UCSD-AML1 (cell line): ENCODE measurements at regions not wholly inside any gene's neighbourhood (a gene's known extent, or its start where the extent isn't known, plus 50 kb on each side); places are given as distances from the start of the nearest gene placed in this dataset.

Experiments used
- DNase-seq: peaks from one replicate; lab custom pipeline; 2025; ENCODE audit not compliant: unreplicated experiment; lab: John Stamatoyannopoulos, UW

DNA sequence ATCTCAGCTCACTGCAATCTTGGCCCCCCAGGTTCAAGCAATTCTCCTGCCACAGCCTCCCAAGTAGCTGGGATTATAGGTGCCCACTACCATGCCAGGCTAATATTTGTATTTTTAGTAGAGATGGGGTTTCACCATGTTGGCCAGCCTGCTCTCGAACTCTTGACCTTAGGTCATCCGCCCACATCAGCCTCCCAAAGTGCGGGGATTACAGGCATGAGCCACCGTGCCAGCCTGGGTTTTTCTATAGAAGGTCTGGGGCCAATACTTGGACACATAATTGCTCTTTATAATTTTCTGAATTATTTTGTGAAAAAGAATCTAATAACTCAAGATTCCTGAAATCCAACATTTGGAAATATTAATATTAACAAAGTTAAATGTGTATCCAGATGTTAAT lies 1267.7 kb upstream of the ADGRL4 start:
- no peak for DNase-seq

GRCh38 chr1:80272495-80272894 lies 1266.0 kb upstream of the ADGRL4 start:
- DNase-seq: no peak

DNA sequence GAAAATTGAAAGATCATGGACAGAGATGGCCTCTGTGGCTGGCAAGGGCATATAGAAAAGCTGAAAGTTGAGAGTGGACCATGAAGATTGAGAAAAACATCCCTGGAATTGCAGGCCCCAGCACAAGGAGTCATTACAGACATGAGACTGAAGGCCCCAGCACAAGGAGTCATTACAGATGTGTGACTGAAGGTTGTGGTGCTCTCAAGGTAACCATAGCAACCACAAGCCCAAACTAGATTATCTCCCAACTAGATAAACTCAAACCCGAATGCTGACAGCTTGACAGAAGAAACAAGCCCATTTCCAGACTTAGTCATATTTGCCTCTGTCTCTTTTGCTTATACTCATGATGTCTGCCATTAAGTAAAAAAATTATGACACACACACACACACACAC lies 1252.1 kb upstream of the ADGRL4 start:
- DNase-seq: no peak

- no peak for DNase-seq
These were observed 1245.1 kb upstream of the ADGRL4 start for GRCh38 chr1:80251591-80251990.

- DNase-seq: no peak
These were observed 1244.6 kb upstream of the ADGRL4 start for GRCh38 chr1:80251171-80251570.

DNA sequence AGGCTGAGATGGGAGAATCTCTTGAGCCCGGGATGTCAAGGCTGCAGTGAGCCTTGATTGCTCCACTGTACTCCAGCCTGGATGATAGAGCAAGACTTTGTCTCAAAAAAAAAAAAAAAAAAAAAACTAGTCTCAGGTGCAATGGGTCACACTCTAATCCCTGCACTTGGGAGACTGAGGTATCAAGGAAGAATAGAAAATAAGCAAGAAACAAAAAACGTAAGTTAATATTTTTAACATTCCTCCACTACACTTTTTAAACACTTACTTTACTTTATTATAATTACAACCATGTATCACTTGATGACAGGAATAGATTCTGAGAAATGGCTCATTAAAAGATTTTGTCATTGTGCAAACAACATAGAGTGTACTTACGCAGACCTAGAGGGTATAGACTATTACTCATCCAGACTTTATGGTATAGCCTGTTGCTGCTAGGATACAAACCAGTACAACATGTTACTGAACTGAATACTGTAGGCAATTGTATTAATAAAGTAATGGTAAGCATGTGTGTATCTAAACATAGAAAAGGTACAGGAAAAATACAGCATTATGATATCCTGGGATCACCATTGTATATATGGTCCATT lies 1244.1 kb upstream of the ADGRL4 start:
- DNase-seq: no peak

- DNase-seq: no peak
These were observed 1243.2 kb upstream of the ADGRL4 start for GRCh38 chr1:80249699-80250098.

DNA sequence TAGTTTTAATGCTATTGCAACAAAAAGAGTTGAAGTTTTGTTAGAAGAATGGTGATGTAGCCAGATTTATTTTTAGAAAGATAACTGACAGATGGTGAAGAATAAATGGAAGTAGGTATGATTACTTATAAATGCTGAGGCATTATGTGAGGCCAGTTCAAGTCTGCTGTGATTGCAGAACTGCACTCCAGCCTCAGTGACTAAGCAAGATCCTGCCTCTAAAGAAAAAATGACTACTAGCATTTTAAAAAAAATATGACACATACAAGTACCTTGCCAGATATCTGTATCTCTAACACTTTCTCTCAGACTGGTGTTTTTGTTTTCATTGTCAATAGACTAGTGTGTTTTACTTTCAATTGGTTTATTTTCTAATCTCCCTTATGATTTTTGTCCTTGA lies 1242.4 kb upstream of the ADGRL4 start:
- no peak for DNase-seq

DNA sequence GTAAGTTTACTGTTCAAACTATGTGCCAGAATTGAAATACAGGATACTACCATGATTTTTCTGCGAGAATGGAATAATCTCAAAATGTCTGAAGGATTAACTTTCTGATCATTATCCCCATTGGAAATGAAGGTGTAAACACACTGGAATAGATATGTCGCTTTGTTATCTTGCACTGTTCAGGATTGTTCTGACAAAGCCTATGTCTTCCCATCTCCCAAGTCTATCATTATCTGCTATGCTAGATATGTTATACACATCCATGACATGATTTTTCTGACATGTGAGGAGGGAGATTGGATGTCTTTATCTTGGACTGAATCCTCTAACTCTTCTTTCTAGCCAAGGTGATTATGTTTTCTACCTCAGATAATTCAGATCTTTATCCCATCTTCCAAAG lies 1239.3 kb upstream of the ADGRL4 start:
- no peak for DNase-seq

DNA sequence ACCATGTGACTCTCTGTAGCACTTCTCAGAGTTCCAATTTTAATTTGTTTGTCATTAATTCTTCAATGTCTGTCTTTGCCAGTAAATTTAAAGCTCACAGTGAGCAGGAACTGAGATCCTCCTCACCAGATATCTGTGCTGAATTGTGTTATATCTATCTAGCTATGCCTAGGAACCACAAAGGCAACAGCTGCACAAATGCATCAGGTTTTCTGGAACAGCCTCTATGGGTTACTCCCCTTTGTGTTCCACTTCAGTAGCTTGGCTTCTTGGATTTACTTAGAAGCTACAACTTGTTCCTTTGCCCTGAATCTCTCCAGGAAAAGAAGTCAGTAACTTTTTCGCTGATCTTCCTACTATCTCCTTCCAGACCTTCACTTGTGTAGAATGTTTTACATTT lies 1237.8 kb upstream of the ADGRL4 start:
- no peak for DNase-seq

- DNase-seq: no peak
These were observed 1235.0 kb upstream of the ADGRL4 start for GRCh38 chr1:80241566-80241965.

- no peak for DNase-seq
These were observed 1219.0 kb upstream of the ADGRL4 start for GRCh38 chr1:80225510-80225909.

- DNase-seq: no peak
These were observed 1214.8 kb upstream of the ADGRL4 start for GRCh38 chr1:80221319-80221718.

DNA sequence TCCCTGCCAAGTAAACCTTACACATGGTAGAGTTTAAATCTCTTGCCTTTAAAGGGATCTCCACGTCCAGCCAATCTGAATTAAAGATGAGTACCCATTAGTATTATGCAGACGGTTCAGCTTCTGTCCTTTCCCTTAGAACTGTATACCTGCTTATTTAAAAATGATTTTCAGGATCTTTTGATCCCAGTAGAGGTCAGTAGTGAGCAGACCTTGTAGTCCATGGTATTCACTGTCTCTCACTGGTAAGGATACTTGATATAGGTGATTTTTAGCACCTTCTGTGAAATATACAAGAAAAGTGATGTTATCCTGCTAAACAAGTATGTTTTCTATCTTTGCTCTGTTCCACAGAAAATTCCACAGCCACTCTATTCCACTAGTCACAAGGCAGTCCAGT lies 1211.6 kb upstream of the ADGRL4 start:
- DNase-seq: no peak

DNA sequence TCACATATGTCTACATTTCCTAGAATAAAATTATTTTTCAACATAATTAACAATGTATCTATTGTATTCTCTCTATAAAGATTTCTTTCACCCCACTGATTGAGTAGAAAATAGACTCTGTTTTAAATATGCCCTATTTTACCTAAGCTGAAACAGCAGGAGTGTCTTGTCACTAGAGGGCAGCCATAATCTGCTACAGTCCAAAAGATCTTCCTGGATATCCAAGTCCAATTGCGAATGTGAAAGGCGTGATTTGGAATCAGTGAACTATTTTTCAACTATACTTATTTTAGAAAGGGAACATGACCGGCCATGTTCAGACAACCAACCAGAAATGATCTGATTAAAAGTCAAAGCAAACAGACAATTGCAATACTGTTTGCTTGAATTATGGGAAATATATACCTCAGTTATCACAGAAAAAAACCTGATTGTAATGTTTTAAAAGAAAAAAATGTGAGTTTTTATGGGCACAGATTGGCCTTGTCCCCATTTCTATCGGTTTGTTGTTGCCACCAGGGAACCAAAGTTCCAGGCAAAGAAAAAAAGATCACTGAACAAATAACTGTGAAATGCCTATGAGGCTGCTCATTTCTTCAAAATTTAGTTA lies 1211.0 kb upstream of the ADGRL4 start:
- DNase-seq: no peak

GRCh38 chr1:80214888-80215540 lies 1208.5 kb upstream of the ADGRL4 start:
- DNase-seq: no peak

GRCh38 chr1:80212948-80213347 lies 1206.4 kb upstream of the ADGRL4 start:
- DNase-seq: no peak

DNA sequence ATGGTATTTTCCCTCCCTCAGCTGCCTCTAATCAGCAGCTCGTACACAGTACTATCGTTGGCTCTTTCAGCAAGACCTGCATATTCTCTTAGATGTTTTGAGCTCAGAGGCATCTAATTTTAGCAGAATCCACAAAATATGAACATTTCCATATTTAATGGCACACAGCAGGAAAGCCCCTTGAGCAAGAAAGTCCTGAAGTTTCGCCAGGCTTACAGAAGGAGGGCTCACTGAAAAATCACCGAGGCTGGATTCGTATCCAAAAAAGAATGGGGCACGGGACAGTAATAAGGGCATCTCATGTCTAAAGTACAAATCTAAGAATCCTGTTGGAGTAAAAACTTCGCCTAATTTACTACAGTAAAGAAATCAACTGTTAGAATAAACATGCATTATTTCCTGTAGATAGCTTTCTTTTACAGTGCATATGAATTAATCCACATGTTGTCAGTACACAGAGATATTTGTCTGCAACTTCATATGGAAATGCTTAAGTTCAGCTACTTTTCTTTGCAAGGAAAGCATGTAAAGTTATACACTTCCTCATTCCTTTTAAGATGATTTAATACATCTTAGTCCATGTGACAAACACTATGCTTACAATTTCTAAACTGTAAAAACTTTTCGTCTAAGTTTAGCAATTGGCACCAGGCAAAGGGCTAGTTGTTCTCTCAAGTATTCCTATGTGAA lies 1205.3 kb upstream of the ADGRL4 start:
- DNase-seq: no peak

DNA sequence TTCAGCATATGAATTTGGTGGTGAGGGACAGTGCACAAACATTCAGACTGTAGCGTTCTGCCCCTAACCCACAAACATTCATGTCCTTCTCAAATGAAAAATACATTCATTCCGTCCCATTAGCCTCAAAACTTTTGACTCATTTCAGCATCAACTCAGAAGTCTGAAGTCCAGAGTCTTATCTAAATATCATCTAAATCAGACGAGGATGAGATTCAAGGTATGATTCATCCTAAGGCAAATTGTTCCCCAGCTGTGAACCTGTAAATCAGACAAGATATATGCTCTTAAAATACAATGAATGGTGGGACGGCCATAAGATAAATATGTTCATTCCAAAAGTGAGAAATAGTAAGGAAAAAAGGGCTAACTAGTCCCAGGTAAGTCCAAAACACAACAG lies 1195.6 kb upstream of the ADGRL4 start:
- no peak for DNase-seq

GRCh38 chr1:80194221-80194620 lies 1187.7 kb upstream of the ADGRL4 start:
- no peak for DNase-seq

DNA sequence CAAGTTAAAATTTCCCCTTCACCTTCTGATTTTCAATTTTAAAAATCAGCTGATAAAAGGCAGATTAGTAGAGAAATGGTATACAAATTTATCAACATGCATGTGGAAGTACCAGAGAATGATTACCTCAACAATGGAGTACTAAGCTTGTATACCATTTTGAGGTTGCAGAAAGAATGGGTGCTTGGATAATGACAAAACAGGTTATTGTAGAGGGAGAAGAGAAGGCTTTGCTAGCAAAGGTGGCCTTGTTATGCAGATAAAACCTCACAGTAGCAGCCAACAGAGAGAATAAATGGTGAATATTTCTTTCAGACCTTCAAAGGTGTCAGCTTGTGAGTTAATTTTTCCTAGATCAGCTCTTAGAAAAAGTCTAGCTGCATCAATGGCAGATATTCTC lies 1174.9 kb upstream of the ADGRL4 start:
- DNase-seq: no peak

DNA sequence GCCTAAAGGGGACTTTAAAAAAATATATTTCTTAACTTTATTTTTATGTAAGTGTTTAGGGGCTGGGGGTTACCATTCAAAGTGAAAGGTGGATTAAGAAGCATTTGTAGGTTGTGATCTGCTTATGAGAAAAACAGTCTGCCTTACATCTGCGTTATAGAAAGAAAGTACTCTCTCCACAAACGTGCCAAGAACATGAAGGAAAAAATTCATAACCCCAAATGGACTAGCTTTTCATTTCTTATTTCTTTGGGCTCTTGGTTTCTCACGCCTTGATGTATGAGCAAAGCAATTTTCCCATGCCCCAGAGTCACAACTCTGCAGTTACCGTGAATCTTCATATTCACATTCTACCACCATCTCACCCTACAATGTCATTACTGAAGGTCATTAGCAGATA lies 1165.1 kb upstream of the ADGRL4 start:
- DNase-seq: no peak
